GM12878 (cell line): ENCODE measurements at regions not wholly inside any gene's neighbourhood (a gene's known extent, or its start where the extent isn't known, plus 50 kb on each side); places are given as distances from the start of the nearest gene placed in this dataset.

ENCODE experiments used
- ATAC-seq: fragments of 200-7000 bp; cut with Tn5 transposase; 3 replicates; pipeline ENCODE4 v1.9.1; 2020; ENCODE audit warnings: mild to moderate bottlenecking, moderate library complexity
- BruUV-seq: library from RNA; stranded (reverse); fragments of 400-500 nt; replicated peaks from 2 replicates; lab custom pipeline; 2021; lab: Mats Ljungman, UMichigan
- CTCF ChIA-PET: fragments of 300-600 bp; sonication (Branson Sonifier 250); formaldehyde crosslinking; extraction: SDS; loops from one replicate; lab custom pipeline; 2021; ENCODE audit warnings: inconsistent platforms; lab: Yijun Ruan, JAX
- POLR2A ChIA-PET: fragments of 350-600 bp; formaldehyde crosslinking; extraction: SDS; loops from one replicate; lab custom pipeline; 2021; ENCODE audit warnings: inconsistent platforms; lab: Charles Lee
- RAD21 ChIA-PET: fragments of 300-600 bp; sonication (Branson Sonifier 250); formaldehyde crosslinking; loops from one replicate; lab custom pipeline; 2023; ENCODE audit warnings: antibody characterized with exemption; ENCODE audit not compliant: unreplicated experiment; lab: Charles Lee
- SMC1A ChIA-PET: fragments of 300-600 bp; sonication (Branson Sonifier 250); formaldehyde crosslinking; loops from one replicate; lab custom pipeline; 2023; ENCODE audit not compliant: unreplicated experiment, uncharacterized antibody; lab: Charles Lee
- DNase-seq: peaks from one replicate; pipeline ENCODE4 v3.0.0-alpha.2; 2011; ENCODE audit warnings: low read depth, low spot score
- FAIRE-seq: peaks from 3 replicates; lab custom pipeline; 2011; peaks lifted over from hg19 to GRCh38; lab: Jason Lieb, UNC
- H2AFZ ChIP-seq: 2 replicates; pipeline ENCODE4 v1.6.0; 2011; ENCODE audit warnings: low read depth, low read length, control low read depth; ENCODE audit not compliant: control insufficient read depth
- H3K27ac ChIP-seq: 2 replicates; pipeline ENCODE4 v1.5.1; 2011; ENCODE audit warnings: control low read depth; ENCODE audit not compliant: control insufficient read depth, insufficient read depth
- H3K27me3 ChIP-seq, 2 experiments: replicated peaks in 1 of 2; 2 replicates each; pipeline versions ENCODE4 v1.6.0 to v1.6.1; 2011; ENCODE audit warnings: low read length in 1 of 2; ENCODE audit not compliant: control insufficient read depth in 2 of 2, insufficient read depth in 2 of 2
- H3K36me3 ChIP-seq, 2 experiments: 2 replicates each; pipeline ENCODE4 v1.5.1; 2011; ENCODE audit warnings: low read length in 1 of 2; ENCODE audit not compliant: control insufficient read depth in 2 of 2, insufficient read depth in 2 of 2
- H3K4me1 ChIP-seq: 2 replicates; pipeline ENCODE4 v1.6.1; 2011; ENCODE audit warnings: mild to moderate bottlenecking, low read length, moderate library complexity, mixed read lengths; ENCODE audit not compliant: control insufficient read depth, insufficient read depth
- H3K4me2 ChIP-seq: 2 replicates; pipeline ENCODE4 v1.6.0; 2011; ENCODE audit warnings: control low read depth; ENCODE audit not compliant: control insufficient read depth, insufficient read depth
- H3K4me3 ChIP-seq: fragments of 200-600 bp; sonication (generic); 2 replicates; pipeline ENCODE4 v1.5.1; 2016
- H3K79me2 ChIP-seq: 2 replicates; pipeline ENCODE4 v1.6.0; 2011; ENCODE audit warnings: low read length; ENCODE audit not compliant: control insufficient read depth, insufficient read depth
- H3K9ac ChIP-seq: 2 replicates; pipeline ENCODE4 v1.8.0; 2011; ENCODE audit warnings: low read length, control low read depth, mixed read lengths; ENCODE audit not compliant: control insufficient read depth, insufficient read depth
- H3K9me3 ChIP-seq: replicated peaks from 3 replicates; pipeline ENCODE4 v1.5.1; 2011; ENCODE audit warnings: mild to moderate bottlenecking, low read length; ENCODE audit not compliant: control insufficient read depth, insufficient read depth
- H4K20me1 ChIP-seq: 2 replicates; pipeline ENCODE4 v1.6.0; 2011; ENCODE audit not compliant: control insufficient read depth, insufficient read depth
- ATF2 ChIP-seq: IDR thresholded peaks from 2 replicates; pipeline ENCODE4 v1.6.1; 2012; ENCODE audit warnings: low read length, inconsistent platforms
- CBFB ChIP-seq: IDR thresholded peaks from 2 replicates; pipeline ENCODE4 v1.6.1; 2016; ENCODE audit warnings: antibody characterized with exemption, low read depth
- NR2F1 ChIP-seq: fragments of 450-650 bp; conservative IDR thresholded peaks from 2 replicates; pipeline ENCODE4 v1.6.1; 2017; ENCODE audit warnings: mild to moderate bottlenecking
- POLR2AphosphoS2 ChIP-seq: IDR thresholded peaks from 2 replicates; pipeline ENCODE4 v1.6.1; 2011; ENCODE audit warnings: low read depth, mild to moderate bottlenecking, low read length, improper control_type of control experiment, moderate library complexity
- RUNX3 ChIP-seq: IDR thresholded peaks from 2 replicates; pipeline ENCODE4 v1.6.1; 2012; ENCODE audit warnings: low read length, inconsistent platforms
- WGBS: methylation state at CpG from one replicate; pipeline ENCODE4 v1.1.6; 2016; ENCODE audit warnings: low lambda C conversion rate; ENCODE audit not compliant: insufficient replicate concordance, insufficient coverage; ENCODE audit errors: missing lambda C conversion rate; 5-methylcytosine and 5-hydroxymethylcytosine counted together
- in situ Hi-C: fragments of 300-500 bp; cut with MboI; formaldehyde crosslinking; loops from 9 replicates; pipeline ENCODE4 v1.14.3; 2018; ENCODE audit warnings: mixed read lengths
- intact Hi-C: fragments of 100-400 bp; cut with micrococcal nuclease; formaldehyde crosslinking; loops from one replicate; pipeline ENCODE4 v1.14.2; 2022; ENCODE audit not compliant: unreplicated experiment
- TF ChIP-seq, protein P1 (sequence below): fragments of 450-650 bp; IDR thresholded peaks from 2 replicates; pipeline ENCODE4 v1.6.1; 2017; ENCODE audit warnings: antibody characterized with exemption, mild to moderate bottlenecking, moderate library complexity

DNA sequence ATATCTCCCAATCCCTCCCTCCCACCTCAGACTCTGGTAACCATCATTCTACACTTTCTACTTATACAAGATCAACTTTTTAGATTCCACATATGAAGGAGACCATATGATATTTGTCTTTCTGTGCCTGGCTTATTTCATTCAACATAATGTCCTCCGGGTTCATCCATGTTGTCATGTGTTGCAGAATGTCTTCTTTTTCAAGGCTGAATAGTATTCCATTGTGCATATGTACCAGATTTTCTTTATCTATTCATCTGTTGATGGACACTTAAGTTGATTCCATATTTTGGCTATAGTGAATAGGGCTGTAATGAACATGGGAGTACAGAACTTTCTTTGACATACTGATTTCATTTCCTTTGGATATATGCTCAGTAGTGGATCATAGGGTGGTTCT, 78.9 kb upstream of the MAP1B start:
- no peaks in the 10 kb centered on the region for H4K20me1 ChIP-seq
- no peak for FAIRE-seq
- SMC1A ChIA-PET, result no interaction called here
- WGBS, result 86% methylated on average over 1 of the region's 1 CpG
- intact Hi-C loops, result no loop called here
- BruUV-seq, result no TSS peak
- CTCF ChIA-PET, result interaction anchor here (0.7 kb wide), 1 partner anchor 148 kb away, joined by 3 read pairs; no protein-coding TSS in a partner anchor
- TF ChIP-seq, protein P1, sequence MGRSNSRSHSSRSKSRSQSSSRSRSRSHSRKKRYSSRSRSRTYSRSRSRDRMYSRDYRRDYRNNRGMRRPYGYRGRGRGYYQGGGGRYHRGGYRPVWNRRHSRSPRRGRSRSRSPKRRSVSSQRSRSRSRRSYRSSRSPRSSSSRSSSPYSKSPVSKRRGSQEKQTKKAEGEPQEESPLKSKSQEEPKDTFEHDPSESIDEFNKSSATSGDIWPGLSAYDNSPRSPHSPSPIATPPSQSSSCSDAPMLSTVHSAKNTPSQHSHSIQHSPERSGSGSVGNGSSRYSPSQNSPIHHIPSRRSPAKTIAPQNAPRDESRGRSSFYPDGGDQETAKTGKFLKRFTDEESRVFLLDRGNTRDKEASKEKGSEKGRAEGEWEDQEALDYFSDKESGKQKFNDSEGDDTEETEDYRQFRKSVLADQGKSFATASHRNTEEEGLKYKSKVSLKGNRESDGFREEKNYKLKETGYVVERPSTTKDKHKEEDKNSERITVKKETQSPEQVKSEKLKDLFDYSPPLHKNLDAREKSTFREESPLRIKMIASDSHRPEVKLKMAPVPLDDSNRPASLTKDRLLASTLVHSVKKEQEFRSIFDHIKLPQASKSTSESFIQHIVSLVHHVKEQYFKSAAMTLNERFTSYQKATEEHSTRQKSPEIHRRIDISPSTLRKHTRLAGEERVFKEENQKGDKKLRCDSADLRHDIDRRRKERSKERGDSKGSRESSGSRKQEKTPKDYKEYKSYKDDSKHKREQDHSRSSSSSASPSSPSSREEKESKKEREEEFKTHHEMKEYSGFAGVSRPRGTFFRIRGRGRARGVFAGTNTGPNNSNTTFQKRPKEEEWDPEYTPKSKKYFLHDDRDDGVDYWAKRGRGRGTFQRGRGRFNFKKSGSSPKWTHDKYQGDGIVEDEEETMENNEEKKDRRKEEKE, result no peak
- no peak for TF ChIP-seq CBFB
- TF ChIP-seq RUNX3, result no peak
- TF ChIP-seq POLR2AphosphoS2, result no peak
- TF ChIP-seq NR2F1, result no peak
- no peak for TF ChIP-seq ATF2
- TF ChIP-seq, all 136 proteins: peak for 0
- no peaks in the 10 kb centered on the region; a peak in 2 of 4 replicates for H3K27me3 ChIP-seq
- ChIA-PET POLR2A (no interaction called here), RAD21 (no interaction called here)
- no peak overlapping the region for H2AFZ ChIP-seq
- no peaks in the 10 kb centered on the region; the same call in 2 of the 3 replicates for H3K9me3 ChIP-seq
- no peaks in the 10 kb centered on the region for H3K36me3 ChIP-seq
- no peaks in the 10 kb centered on the region for H3K4me1 ChIP-seq
- ATAC-seq (no peak), DNase-seq (no peak)
- H3K4me3 ChIP-seq, result no peak overlapping the region
- no peak overlapping the region for H3K4me2 ChIP-seq
- H3K27ac ChIP-seq, result no peak overlapping the region
- H3K79me2 ChIP-seq, result no peaks in the 10 kb centered on the region
- in situ Hi-C loops, result no loop called here
- H3K9ac ChIP-seq, result no peak overlapping the region
